ENCODE measurements at regions not wholly inside any gene's neighbourhood (a gene's known extent, or its start where the extent isn't known, plus 50 kb on each side); places are given as distances from the start of the nearest gene placed in this dataset.

- TF ChIP-seq, protein P1, sequence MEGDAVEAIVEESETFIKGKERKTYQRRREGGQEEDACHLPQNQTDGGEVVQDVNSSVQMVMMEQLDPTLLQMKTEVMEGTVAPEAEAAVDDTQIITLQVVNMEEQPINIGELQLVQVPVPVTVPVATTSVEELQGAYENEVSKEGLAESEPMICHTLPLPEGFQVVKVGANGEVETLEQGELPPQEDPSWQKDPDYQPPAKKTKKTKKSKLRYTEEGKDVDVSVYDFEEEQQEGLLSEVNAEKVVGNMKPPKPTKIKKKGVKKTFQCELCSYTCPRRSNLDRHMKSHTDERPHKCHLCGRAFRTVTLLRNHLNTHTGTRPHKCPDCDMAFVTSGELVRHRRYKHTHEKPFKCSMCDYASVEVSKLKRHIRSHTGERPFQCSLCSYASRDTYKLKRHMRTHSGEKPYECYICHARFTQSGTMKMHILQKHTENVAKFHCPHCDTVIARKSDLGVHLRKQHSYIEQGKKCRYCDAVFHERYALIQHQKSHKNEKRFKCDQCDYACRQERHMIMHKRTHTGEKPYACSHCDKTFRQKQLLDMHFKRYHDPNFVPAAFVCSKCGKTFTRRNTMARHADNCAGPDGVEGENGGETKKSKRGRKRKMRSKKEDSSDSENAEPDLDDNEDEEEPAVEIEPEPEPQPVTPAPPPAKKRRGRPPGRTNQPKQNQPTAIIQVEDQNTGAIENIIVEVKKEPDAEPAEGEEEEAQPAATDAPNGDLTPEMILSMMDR (IDR thresholded peaks at IDR 0.05; ENCODE audit: low read depth, low read length) = no peak
- Histone ChIP-seq H3K27ac (ENCODE audit: low read depth, low read length) (no peak overlapping the region), H3K9me3 (ENCODE audit: control insufficient read depth, insufficient read depth, low read length) (no peaks in the 10 kb centered on the region), H3K4me3 (ENCODE audit: low read depth, low read length) (no peak overlapping the region), H3K27me3 (ENCODE audit: control insufficient read depth, insufficient read depth, low read length) (no peaks in the 10 kb centered on the region)
- no peak for DNase-seq (ENCODE audit: low read depth, low spot score)
- CTCF ChIA-PET = no interaction called here
- POLR2A ChIA-PET = no interaction called here
These were observed 855.8 kb downstream of the EFNA5 start for GRCh38 chr5:106814961-106815360.

GRCh38 chr5:106801554-106801953, 869.2 kb downstream of the EFNA5 start:
- ChIA-PET POLR2A (no interaction called here), CTCF (no interaction called here)
- Histone ChIP-seq H3K27ac (ENCODE audit: low read depth, low read length) (no peak overlapping the region), H3K9me3 (ENCODE audit: control insufficient read depth, insufficient read depth, low read length) (no peaks in the 10 kb centered on the region), H3K4me3 (ENCODE audit: low read depth, low read length) (no peak overlapping the region), H3K27me3 (ENCODE audit: control insufficient read depth, insufficient read depth, low read length) (no peaks in the 10 kb centered on the region)
- no peak for DNase-seq (ENCODE audit: low read depth, low spot score)
- TF ChIP-seq, protein P1 (IDR thresholded peaks at IDR 0.05; ENCODE audit: low read depth, low read length) = no peak

DNA sequence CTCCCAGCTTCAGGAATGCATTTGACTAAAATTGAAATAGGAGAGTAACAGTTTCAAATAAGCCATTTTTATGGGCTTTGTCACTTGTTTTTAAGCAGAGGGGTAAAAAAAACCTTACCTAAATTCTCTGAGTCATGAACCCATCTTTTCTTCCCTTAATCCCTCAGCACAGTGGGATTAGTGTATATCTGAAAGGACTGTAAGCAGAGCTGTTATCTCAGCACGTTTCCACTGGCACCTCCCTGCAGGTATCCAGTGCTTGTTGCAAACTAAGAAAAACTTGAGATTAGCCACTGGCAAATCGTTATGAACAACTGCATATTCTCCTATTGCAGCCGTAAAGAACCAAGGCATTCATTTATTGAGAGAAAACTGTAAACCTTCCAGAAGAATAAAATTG, 872.7 kb downstream of the EFNA5 start:
- Histone ChIP-seq H3K27me3 (ENCODE audit: control insufficient read depth, insufficient read depth, low read length) (no peaks in the 10 kb centered on the region), H3K27ac (ENCODE audit: low read depth, low read length) (no peak overlapping the region), H3K9me3 (ENCODE audit: control insufficient read depth, insufficient read depth, low read length) (no peaks in the 10 kb centered on the region), H3K4me3 (ENCODE audit: low read depth, low read length) (no peak overlapping the region)
- POLR2A ChIA-PET = no interaction called here
- TF ChIP-seq, protein P1 (IDR thresholded peaks at IDR 0.05; ENCODE audit: low read depth, low read length) = no peak
- CTCF ChIA-PET = no interaction called here
- no peak for DNase-seq (ENCODE audit: low read depth, low spot score)

GRCh38 chr5:106796081-106796480, 874.7 kb downstream of the EFNA5 start:
- CTCF ChIA-PET = interaction anchor here (0.7 kb wide), 1 partner anchor 527 kb away, joined by 3 read pairs; no protein-coding TSS in a partner anchor
- TF ChIP-seq, protein P1 (IDR thresholded peaks at IDR 0.05; ENCODE audit: low read depth, low read length) = no peak
- POLR2A ChIA-PET = no interaction called here
- no peaks in the 10 kb centered on the region for H3K27me3 ChIP-seq (ENCODE audit: control insufficient read depth, insufficient read depth, low read length)
- H3K27ac ChIP-seq (ENCODE audit: low read depth, low read length) = no peak overlapping the region
- no peak for DNase-seq (ENCODE audit: low read depth, low spot score)
- H3K4me3 ChIP-seq (ENCODE audit: low read depth, low read length) = no peak overlapping the region
- H3K9me3 ChIP-seq (ENCODE audit: control insufficient read depth, insufficient read depth, low read length) = no peaks in the 10 kb centered on the region

- Histone ChIP-seq H3K27me3 (ENCODE audit: control insufficient read depth, insufficient read depth, low read length) (no peaks in the 10 kb centered on the region), H3K27ac (ENCODE audit: low read depth, low read length) (no peak overlapping the region), H3K4me3 (ENCODE audit: low read depth, low read length) (no peak overlapping the region), H3K9me3 (ENCODE audit: control insufficient read depth, insufficient read depth, low read length) (no peaks in the 10 kb centered on the region)
- TF ChIP-seq, protein P1 (IDR thresholded peaks at IDR 0.05; ENCODE audit: low read depth, low read length) = no peak
- no peak for DNase-seq (ENCODE audit: low read depth, low spot score)
- ChIA-PET POLR2A (no interaction called here), CTCF (no interaction called here)
These were observed 885.9 kb downstream of the EFNA5 start for GRCh38 chr5:106784846-106785245.
